ENCODE measurements at regions not wholly inside any gene's neighbourhood (a gene's known extent, or its start where the extent isn't known, plus 50 kb on each side); places are given as distances from the start of the nearest gene placed in this dataset.

DNA sequence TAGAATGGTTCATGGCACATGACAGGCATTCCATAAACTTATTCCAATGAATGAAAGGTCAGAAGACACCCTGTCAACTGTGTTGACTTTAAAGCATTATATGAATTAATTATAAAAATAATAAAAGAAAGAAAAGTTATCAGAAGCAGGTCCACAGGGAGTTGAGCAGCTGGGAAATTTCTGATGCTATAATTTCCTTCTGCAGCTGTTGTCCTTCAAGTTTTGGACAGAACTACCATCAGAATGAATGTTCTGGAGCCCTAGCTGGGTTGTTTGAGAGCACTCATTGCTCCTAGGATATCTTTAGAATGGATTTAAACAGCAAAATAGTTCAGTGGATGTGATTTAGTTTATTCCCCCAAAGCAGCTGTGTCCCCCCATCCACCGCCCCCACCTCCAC, 232.4 kb upstream of the PROK2 start:
- no peak for DNase-seq (ENCODE audit: low read depth in 2 of 2, low spot score in 1 of 2)

DNA sequence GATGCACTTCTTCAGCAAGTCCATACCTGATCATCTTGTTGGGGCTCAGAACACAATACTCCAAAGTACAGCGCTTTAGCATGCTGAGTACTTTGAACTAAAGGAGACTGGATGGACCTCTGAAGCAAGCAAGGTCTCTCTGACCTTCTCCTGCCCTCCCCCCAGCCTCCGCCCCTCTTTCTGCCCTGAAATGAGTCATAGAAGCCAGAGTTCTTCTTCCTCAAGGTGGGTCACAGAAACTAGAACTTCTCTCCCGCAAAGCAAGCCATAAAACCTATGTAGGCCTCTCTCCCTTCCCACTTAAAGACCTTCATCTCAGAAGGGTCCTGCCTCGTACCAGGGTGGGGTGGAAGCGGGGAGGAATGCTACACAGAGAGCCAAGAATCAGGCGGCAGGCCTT, 230.5 kb upstream of the PROK2 start:
- no peak for DNase-seq (ENCODE audit: low read depth in 2 of 2, low spot score in 1 of 2)

DNA sequence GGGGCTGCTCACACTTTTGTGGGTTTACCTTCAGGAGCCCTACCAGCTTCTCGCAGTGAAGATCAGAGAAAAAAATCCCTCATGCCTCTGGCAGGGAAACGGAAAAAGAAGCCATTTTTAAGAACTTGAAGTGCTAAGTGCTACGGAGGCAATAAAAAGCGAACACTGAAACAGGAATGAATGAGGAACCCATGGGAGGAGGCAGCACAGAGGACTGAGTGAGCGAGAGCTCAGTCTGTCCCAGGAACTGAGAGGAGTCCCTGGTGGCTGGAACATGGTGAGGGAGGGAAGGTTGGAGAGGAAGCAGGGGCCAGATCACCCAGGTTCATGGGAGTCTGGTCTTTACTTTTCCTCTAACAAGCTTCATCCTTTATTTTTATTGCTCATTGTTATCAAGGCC, 228.1 kb upstream of the PROK2 start:
- no peak for DNase-seq (ENCODE audit: low read depth in 2 of 2, low spot score in 1 of 2)

DNA sequence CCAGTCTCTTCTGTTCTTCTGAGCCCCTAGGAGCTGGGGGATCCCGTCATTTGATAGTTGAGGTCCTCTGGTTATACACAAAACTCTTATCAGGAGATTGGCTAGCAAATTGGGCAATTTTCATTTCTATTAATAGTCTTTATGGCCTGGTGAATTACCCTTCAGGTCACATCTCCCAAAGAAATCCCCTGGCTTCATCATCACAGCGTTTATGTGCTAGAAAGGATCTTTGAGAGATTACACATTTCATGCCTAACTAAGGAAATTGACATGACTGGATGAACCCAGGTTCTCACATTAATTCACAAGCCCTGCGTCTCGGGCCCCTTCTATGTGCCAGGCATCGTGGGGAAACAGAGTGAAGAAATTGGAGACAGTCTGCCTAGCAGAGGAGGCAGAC, 227.4 kb upstream of the PROK2 start:
- no peak for DNase-seq (ENCODE audit: low read depth in 2 of 2, low spot score in 1 of 2)

DNA sequence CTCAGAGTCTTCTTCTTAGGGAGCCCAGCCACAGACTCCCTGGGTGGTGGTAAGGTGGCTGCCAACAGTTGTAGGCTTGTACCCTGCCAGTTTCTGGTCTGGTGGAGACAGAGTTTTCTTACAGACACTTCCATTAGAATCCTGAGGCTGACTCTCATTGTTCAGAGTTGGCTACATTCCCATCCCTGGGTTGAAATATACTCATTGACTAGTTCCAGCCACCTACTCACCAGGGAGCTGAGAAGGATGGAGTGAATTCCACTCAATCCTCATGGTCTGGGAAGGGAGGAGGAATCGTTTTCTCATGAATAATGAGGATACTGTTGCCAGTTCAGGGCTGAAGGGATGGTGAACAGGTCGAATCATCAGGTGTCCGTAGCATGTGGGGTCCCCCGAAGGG, 226.5 kb upstream of the PROK2 start:
- no peak for DNase-seq (ENCODE audit: low read depth in 2 of 2, low spot score in 1 of 2)

DNA sequence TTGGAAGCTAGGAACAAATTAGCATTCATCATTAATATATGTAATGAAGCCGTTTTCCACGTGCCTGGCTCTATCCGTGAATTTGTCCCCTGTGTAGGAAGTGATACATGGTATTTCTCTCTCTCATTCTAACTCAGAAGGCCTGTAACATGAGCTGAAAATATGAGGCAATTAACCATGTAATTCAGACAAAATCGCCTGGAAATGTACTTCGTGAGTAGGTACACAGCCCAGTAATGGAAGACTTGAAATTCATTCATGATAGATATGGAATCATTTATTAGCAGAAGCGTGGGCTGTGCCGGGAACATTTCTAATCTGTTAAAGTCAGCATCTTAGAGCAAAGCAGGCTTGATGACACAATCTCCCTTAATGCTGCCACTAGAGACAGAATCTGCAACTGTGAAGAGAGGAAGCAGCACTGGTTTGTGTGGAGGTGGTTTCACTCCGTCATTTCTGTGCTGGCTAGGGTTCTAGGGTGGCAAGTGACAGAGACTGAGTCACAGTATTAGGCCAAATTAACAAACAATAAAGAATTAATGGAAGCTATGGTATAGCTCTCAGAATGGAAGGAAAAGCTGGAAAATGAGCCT, 225.0 kb upstream of the PROK2 start:
- DNase-seq (ENCODE audit: low read depth in 2 of 2, low spot score in 1 of 2), result no peak

DNA sequence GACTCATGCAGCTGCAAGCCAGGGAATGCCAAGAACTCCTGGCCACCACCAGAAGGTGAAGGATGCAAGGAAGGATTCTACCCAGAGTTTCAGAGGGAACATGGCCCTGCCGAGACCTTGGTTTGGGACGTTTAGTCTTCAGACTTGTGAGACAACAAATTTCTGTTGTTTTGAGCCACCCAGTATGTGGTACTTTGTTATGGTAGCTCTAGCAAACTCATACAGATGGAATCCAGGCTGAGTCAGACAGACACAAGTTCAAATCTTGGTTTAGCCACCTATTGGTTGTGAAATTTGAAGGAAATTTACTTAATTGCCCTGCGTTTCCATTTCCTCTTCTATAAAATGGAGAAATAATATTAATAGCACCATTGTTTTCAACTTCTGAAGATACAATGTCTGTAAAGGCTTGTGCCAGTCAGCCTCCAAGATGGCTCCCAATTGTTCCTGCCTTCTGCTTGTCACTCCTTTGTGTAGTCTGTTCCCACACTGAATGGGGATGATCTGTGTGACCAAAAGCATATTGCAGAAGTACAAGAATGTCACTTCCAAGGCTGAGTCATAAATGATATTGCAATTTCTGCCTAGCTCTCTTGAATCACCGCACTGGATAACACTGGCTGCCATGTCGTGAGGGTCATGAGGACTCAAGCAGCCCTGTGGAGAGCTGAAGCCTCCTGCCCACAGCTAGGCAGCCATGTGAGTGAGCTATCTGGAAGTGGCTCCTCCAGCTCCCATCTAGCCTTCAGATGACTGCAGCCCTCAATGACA, 223.5 kb upstream of the PROK2 start:
- no peak for DNase-seq (ENCODE audit: low read depth in 2 of 2, low spot score in 1 of 2)

DNA sequence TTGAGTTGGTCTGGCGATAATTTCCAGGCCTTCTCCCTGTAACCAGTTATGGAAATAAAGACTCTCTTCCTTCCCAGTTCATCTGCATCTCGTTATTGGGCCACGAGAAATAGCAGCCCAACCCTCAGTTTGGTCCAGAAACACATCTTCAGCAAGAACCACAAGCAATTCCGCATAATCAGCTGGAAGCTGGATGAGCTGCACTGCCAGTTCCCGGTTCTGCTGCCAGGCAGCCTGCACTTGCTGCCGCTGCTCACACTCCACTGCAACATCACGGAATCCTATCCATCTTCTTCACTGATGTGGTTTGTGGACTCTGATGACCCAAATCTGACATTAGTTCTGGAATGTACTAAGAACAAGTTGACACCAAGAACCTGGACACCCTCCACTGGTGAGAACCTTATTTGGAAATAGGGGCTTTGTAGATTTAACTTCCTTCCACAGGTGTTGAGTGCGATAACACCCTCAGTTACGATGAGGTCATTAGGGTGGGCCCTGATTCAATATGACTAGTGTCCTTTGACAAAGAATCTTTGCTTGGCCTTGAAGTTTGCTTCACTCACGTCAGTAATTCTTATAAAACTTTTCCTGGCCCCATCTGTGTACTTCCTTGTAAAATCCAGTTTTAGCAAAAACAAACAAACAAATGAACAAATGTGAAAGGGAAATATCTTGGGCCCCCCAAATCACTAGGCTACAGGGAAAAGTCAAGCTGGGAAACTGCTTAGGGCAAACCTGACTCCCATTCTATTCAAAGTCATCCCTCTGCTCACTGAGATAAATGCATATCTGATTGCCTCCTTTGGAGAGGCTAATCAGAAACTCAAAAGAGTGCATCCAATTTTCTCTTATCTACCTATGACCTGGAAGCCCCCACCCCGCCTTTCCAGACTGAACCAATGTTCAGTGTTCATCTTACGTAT, 221.9 kb upstream of the PROK2 start:
- DNase-seq (ENCODE audit: low read depth in 2 of 2, low spot score in 1 of 2), result no peak

DNA sequence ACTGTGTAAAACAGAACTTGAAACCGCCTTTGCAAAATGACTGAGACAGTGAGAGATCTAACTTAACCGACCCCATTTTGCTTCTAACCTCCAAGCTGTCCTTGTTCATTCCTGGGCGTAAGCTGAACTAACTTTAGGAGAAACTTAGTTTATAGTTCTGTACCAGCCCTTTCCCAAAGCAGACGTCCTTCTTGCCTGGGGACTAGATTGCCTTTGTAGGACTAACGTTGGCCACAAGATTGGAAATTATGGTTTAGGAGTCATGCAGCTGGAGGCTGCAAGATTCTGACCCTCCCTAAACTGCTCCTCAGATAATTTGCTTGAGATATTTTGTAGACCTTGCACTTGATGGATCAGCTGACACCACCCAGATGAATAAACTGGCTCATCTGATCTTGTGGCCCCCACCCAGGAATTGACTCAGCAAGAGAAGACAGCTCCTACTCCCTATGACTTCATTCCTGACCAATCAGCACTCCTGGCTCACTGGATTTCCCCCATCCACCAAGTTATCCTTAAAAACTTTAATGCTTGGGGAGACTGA, 219.9 kb upstream of the PROK2 start:
- no peak for DNase-seq (ENCODE audit: low read depth in 2 of 2, low spot score in 1 of 2)

DNA sequence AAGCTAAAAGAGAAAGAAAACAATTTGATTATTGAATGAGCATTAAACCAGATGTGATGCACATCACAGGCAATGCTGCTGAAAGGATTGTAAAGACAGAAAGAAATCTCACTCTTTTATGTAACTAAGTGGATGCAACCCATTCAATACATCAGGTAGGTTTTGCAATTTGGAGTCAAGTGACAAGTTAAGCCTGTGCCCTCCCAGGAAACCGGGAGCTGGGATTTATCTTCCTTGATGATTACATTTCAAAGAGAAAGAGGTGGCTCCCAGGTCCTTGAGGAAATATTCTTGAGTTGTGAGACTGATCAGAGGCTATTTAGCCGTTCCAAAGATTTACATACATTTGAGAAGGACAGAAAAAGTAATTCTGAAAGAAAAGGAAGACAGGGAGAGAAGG, 219.0 kb upstream of the PROK2 start:
- DNase-seq (ENCODE audit: low read depth in 2 of 2, low spot score in 1 of 2), result no peak

DNA sequence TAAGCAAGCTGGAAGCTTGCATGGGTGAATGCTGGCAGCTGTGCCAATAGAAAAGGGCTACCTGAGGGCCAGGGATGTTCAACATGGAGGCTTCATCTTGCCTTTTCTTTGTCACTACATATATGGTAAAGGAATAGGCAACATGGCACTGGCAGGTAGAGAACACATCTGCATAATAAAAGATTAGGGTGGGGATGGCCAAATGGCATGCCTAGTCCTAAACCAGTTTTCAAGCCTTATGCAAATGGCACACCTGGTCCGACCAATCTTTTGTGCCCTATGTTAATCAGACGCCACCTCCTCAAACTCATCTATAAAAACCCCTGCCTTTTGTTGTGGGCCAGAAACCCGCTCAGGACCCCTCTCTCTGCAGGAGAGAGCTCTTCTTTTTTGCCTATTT, 216.8 kb upstream of the PROK2 start:
- DNase-seq (ENCODE audit: low read depth in 2 of 2, low spot score in 1 of 2), result no peak

DNA sequence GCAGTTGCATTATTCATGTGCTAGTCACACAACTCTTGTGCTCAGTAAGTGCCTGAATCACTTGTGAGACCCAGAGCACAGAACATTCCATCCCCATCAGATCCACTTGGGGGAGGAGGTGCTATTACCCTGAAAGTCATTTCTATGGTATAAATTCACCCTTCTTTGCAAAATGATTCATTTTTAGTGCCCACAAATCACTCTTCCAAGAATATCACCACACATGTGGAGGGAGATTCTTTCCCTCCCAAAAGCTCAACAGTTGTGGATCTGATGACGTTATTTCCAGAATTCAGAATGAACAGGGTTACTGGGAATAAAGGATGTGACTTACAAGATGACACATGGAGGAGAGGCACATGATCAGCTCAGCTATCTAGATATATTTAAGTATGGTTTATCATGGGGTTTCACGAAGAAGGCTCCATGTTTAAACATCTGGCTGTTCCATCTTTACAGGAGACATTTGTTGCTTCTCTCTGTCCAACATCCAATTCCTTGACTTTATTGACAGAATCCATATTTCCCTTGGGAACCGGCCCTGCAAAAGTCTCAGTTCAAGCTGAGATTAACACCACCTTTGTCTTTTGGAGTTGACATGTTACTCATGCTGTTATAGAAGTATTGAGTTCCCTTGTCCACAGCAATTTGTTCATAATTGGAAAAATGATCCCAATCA, 214.2 kb upstream of the PROK2 start:
- no peak for DNase-seq (ENCODE audit: low read depth in 2 of 2, low spot score in 1 of 2)

DNA sequence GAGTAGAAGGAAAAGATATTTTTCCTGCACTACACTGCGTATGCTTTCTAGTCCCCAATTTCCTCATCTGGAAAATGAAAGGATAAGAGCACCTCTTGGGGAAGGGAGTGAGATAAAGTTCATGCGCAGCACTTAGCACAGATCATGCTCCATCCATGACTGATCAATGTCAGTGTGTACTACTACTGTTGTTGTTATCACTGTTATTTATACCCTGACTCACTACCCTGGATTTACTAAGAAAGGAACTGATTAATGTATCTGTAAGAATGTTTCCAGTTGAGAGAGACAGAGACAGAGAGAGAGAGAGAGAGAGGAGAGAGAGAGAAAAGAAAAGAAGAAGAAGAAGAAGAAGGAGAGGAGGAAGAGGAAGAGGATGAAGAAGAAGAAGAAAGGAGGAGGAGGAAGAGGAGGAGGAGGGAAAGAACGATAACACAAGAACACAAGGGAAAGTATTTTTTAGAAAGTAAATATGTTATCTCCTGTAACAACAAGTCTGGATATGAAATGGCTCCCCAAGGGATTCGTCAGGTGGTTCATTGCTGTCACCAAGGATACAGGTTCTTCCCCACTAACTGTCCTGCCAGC, 212.2 kb upstream of the PROK2 start:
- DNase-seq (ENCODE audit: low read depth in 2 of 2, low spot score in 1 of 2), result no peak

DNA sequence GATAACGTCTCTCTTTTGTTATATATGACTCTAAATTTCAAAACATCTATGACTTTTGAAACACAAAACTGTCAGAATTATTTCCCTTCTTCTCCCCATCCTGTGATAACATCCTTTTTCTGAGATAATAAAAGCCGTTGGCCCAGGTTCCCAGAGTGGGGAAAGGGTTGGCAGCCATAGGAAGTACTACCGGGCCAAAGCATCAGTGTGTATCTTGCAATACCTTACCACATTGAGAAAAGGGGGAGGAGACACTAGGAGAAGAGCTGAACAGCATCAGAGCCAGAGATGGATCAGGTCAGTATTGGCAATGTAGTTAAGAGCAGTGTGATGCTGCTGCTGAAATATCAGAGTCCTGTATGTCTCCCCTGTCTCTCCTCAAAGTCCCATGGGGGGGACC, 210.0 kb upstream of the PROK2 start:
- DNase-seq (ENCODE audit: low read depth in 2 of 2, low spot score in 1 of 2), result no peak

DNA sequence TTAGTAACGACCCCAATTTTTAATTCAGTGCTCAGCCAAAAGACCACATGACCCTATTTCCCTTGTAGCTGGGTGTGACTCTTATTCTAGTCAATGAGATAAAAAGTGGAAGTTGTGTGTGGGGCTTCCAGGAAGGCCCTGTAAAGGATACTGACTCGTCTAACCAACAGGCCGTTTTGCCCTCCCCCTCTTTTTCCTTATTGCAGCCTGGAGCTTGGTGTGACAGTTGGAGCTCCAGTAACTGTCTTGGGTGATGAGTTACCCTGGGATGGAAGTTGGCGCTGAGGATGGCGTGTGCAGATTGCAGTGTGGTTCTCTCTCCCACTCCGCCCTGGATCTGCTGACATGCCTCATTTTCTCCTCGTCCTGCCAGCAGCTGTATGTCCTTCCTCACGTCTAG, 209.3 kb upstream of the PROK2 start:
- no peak for DNase-seq (ENCODE audit: low read depth in 2 of 2, low spot score in 1 of 2)

DNA sequence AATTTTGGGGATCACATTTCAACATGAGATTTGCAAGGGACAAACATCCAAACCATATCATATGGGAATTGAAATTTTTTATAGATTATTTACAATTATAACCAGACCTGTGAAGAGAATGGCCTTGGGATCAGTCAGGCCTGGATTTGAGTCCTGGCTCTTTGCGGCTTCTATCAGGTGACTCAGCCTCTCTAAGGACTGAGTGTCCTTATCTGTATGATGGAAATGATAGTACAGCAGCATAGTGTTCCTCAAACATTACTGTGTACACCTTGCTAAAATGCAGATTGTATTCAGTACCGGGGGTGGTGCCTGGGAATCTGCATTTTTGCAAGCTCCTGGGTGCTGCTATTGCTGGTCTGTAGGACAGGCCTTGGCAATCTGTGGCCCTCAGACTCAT, 206.7 kb upstream of the PROK2 start:
- no peak for DNase-seq (ENCODE audit: low read depth in 2 of 2, low spot score in 1 of 2)

DNA sequence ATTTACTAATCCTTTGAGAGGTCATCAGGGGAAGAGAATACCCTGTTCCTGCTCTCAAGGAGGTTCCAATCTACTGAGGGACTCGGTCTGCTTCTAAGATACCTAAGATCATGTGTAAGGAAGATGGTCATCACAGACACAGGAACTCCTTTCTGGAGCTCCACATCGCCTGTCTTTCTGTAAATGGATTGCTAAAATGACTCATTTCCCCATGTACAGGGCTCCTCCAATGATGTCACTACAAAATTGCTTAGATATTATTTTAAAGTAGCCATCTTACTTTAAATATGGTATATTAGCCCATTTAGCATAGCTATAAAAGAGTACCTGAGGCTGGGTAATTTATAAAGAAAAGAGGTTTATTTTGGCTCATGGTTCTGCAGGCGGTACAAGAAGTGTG, 206.1 kb upstream of the PROK2 start:
- DNase-seq (ENCODE audit: low read depth in 2 of 2, low spot score in 1 of 2), result no peak

DNA sequence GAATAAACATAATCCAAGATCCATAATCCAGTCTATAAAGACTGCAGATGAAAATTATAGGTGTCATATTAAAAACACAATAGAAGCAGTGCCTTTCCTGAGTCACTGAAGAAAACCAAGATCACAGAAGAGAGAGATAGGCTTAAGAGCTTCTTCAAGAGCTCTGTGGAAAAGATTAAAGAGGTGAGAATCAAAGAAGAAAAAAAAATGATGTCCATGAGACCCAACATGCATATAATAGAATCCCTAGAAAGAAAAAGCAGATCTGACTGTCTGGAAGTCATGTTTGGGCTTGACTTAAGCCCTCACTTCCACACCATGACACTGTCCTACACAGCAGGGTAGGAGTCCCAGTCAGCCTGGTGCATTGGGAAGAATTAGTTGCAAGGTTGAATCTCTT, 205.6 kb upstream of the PROK2 start:
- DNase-seq (ENCODE audit: low read depth in 2 of 2, low spot score in 1 of 2), result no peak

DNA sequence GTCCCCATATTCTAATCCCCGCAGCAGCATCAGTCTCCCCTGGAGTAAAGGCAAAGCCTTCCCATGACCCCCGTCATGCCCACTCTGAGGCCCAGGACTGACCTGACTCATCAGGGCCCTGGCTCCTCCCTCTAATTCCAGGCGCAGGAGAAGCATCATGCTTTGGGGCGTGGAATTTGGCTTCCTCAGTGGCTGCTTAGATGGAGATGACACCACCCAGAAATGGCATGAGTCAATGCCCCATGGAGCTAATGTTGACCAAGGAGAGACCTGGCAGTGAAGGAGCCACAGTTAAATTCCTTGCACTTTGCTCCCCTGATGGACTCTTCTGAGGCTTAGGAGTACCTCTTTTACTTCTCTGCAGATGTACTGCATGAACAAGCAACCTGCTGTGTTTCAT, 204.2 kb upstream of the PROK2 start:
- DNase-seq (ENCODE audit: low read depth in 2 of 2, low spot score in 1 of 2), result no peak

DNA sequence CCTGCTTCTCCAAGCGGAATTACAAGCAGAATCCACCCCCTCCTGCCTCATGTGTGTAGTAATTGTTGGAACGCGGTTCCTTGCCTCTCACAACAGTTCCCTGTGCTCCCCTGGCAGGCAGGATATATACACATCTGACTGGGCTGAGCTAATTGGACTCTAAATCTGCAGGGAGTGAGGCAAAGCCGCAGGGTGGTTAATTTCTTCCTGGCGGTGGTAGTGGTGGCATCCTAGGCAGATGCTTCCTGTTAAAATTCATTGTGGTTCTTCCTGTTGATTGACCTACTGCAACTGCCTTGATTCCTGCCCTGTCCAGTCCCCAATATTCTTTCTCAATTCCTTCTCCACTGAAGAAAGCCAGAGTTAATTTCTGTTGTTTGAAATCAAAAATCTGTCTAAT, 202.9 kb upstream of the PROK2 start:
- no peak for DNase-seq (ENCODE audit: low read depth in 2 of 2, low spot score in 1 of 2)

All from stimulated activated CD8-positive, alpha-beta memory T cell treated with anti-CD3 and anti-CD28 coated beads, Interleukin-4, amount 100 ng/mL, for 1 hour (primary cell).